ENCODE measurements at regions not wholly inside any gene's neighbourhood (a gene's known extent, or its start where the extent isn't known, plus 50 kb on each side); places are given as distances from the start of the nearest gene placed in this dataset.

GRCh38 chr2:18976168-18976961 lies 382.1 kb downstream of the OSR1 start:
- Histone ChIP-seq H2AFZ (ENCODE audit: insufficient read depth, low read depth, low read length, poor library complexity, severe bottlenecking) (no peak overlapping the region), H3K4me1 (ENCODE audit: control insufficient read depth in 1 of 2, insufficient read depth in 2 of 2, low read length in 2 of 2) (no peaks in the 10 kb centered on the region), H3K27ac (ENCODE audit: low read depth in 1 of 2, low read length in 2 of 2) (no peak overlapping the region), H3K9ac (ENCODE audit: insufficient read depth, low read length, poor library complexity, severe bottlenecking) (no peak overlapping the region), H3K36me3 (replicated peaks in 1 of 2; ENCODE audit: control insufficient read depth in 1 of 2, insufficient read depth in 2 of 2, low read length in 2 of 2) (no peaks in the 10 kb centered on the region), H3K4me2 (replicated peaks; ENCODE audit: extremely low read depth, low read length, poor library complexity, severe bottlenecking) (no peak overlapping the region), H4K20me1 (ENCODE audit: insufficient read depth, low read length) (no peaks in the 10 kb centered on the region), H3K27me3 (ENCODE audit: control insufficient read depth in 2 of 2, insufficient read depth in 2 of 2, low read length in 2 of 2) (no peaks in the 10 kb centered on the region), H3K79me2 (ENCODE audit: insufficient read depth, low read length) (no peaks in the 10 kb centered on the region), H3K9me3 (replicated peaks in 1 of 2; ENCODE audit: control insufficient read depth in 1 of 2, insufficient read depth in 1 of 2, low read length in 2 of 2) (peaks cover 2 to 11% of the 10 kb centered on the region in 2 donors), H3K4me3 (replicated peaks in 1 of 3; ENCODE audit: low read depth in 2 of 3, low read length in 3 of 3) (no peak overlapping the region)
- H3K36me3 Mint-ChIP-seq: no peaks in the 10 kb centered on the region
- no peak overlapping the region for H3K4me3 Mint-ChIP-seq
- peaks cover 0 to 6% (median 3%) of the 10 kb centered on the region in 7 donors for H3K9me3 Mint-ChIP-seq
- TF ChIP-seq CTCF (IDR thresholded peaks at IDR 0.05): no peak
- no peaks in the 10 kb centered on the region for H3K27me3 Mint-ChIP-seq (ENCODE audit: low read depth in 3 of 3)
- DNase-seq: no peak
- WGBS (ENCODE audit: insufficient coverage): 91% methylated on average over 7 of the region's 14 CpGs
- no peaks in the 10 kb centered on the region for H3K4me1 Mint-ChIP-seq
- no peak overlapping the region for H3K27ac Mint-ChIP-seq
- intact Hi-C loops (cut with micrococcal nuclease): no loop called here

GRCh38 chr2:18975506-18976167 lies 382.8 kb downstream of the OSR1 start:
- Histone ChIP-seq H3K9me3 (replicated peaks in 1 of 2; ENCODE audit: control insufficient read depth in 1 of 2, insufficient read depth in 1 of 2, low read length in 2 of 2) (peaks cover 2 to 16% of the 10 kb centered on the region in 2 donors), H3K9ac (ENCODE audit: insufficient read depth, low read length, poor library complexity, severe bottlenecking) (no peak overlapping the region), H3K4me2 (replicated peaks; ENCODE audit: extremely low read depth, low read length, poor library complexity, severe bottlenecking) (no peak overlapping the region), H3K4me1 (ENCODE audit: control insufficient read depth in 1 of 2, insufficient read depth in 2 of 2, low read length in 2 of 2) (no peaks in the 10 kb centered on the region), H3K27me3 (ENCODE audit: control insufficient read depth in 2 of 2, insufficient read depth in 2 of 2, low read length in 2 of 2) (no peaks in the 10 kb centered on the region), H3K4me3 (replicated peaks in 1 of 3; ENCODE audit: low read depth in 2 of 3, low read length in 3 of 3) (no peak overlapping the region), H2AFZ (ENCODE audit: insufficient read depth, low read depth, low read length, poor library complexity, severe bottlenecking) (no peak overlapping the region), H3K79me2 (ENCODE audit: insufficient read depth, low read length) (no peaks in the 10 kb centered on the region), H3K36me3 (replicated peaks in 1 of 2; ENCODE audit: control insufficient read depth in 1 of 2, insufficient read depth in 2 of 2, low read length in 2 of 2) (no peaks in the 10 kb centered on the region), H4K20me1 (ENCODE audit: insufficient read depth, low read length) (no peaks in the 10 kb centered on the region), H3K27ac (ENCODE audit: low read depth in 1 of 2, low read length in 2 of 2) (no peak overlapping the region)
- intact Hi-C loops (cut with micrococcal nuclease): no loop called here
- Mint-ChIP-seq H3K4me3 (no peak overlapping the region), H3K9me3 (peaks cover 0 to 6% (median 3%) of the 10 kb centered on the region in 7 donors), H3K27ac (no peak overlapping the region), H3K27me3 (ENCODE audit: low read depth in 3 of 3) (no peaks in the 10 kb centered on the region), H3K36me3 (no peaks in the 10 kb centered on the region), H3K4me1 (no peaks in the 10 kb centered on the region)
- no peak for DNase-seq
- TF ChIP-seq CTCF (IDR thresholded peaks at IDR 0.05): no peak
- WGBS (ENCODE audit: insufficient coverage): 67% methylated on average over 4 of the region's 9 CpGs

Data from CD14-positive monocyte (primary cell).